Gastrocnemius medialis (tissue), 4 donors: ENCODE measurements at regions not wholly inside any gene's neighbourhood (a gene's known extent, or its start where the extent isn't known, plus 50 kb on each side); places are given as distances from the start of the nearest gene placed in this dataset.

Experiments
- POLR2A ChIP-seq, 2 donors: fragments of 450-650 bp; IDR thresholded peaks; one replicate each; pipeline ENCODE4 v1.6.1; 2017; ENCODE audit warnings: antibody characterized with exemption in 2 of 2, mild to moderate bottlenecking in 2 of 2, moderate library complexity in 2 of 2
- TF ChIP-seq, protein P1 (sequence below), 5 experiments: fragments of 450-650 bp in 3 of 5; fragments of 200-600 bp in 2 of 5; sonication (generic) in 2 of 5; IDR thresholded peaks in 4 of 5; conservative IDR thresholded peaks in 1 of 5; 1 replicate in 4 of 5; 2 replicates in 1 of 5; pipeline ENCODE4 v1.5.1; 2016 to 2019; ENCODE audit warnings: antibody characterized with exemption in 5 of 5, mild to moderate bottlenecking in 3 of 5, moderate library complexity in 3 of 5

DNA sequence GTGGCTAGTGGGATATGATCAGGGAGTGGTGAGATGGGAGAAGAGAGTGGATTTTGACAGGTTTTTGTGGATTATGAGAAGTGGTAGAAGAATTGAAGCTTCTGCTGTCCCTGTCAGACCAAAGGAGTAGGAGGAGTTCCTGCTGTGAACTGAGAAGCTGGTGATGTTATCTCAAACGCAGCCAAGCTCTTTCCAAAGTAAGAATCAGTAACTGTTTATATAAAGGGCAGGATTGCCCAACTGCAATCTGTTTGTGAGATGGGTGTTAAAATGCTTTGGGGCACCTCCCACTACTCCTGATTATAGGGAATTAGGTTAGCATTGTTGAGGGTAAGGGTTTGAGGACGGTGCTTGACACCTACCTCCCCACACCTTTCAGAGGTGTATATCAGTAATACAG lies 60.5 kb upstream of the USP25 start:
- no peak for TF ChIP-seq POLR2A (IDR thresholded peaks at IDR 0.05)
- TF ChIP-seq, protein P1, sequence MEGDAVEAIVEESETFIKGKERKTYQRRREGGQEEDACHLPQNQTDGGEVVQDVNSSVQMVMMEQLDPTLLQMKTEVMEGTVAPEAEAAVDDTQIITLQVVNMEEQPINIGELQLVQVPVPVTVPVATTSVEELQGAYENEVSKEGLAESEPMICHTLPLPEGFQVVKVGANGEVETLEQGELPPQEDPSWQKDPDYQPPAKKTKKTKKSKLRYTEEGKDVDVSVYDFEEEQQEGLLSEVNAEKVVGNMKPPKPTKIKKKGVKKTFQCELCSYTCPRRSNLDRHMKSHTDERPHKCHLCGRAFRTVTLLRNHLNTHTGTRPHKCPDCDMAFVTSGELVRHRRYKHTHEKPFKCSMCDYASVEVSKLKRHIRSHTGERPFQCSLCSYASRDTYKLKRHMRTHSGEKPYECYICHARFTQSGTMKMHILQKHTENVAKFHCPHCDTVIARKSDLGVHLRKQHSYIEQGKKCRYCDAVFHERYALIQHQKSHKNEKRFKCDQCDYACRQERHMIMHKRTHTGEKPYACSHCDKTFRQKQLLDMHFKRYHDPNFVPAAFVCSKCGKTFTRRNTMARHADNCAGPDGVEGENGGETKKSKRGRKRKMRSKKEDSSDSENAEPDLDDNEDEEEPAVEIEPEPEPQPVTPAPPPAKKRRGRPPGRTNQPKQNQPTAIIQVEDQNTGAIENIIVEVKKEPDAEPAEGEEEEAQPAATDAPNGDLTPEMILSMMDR (IDR thresholded peaks at IDR 0.05 in 4 of 5, conservative IDR thresholded peaks at IDR 0.05 in 1 of 5), result no peak
